H9 (cell line): ENCODE measurements at regions not wholly inside any gene's neighbourhood (a gene's known extent, or its start where the extent isn't known, plus 50 kb on each side); places are given as distances from the start of the nearest gene placed in this dataset.

Source experiments
- DNase-seq: peaks from one replicate; pipeline ENCODE4 v3.0.0-alpha.2; 2017
- H2AFZ ChIP-seq: one replicate; pipeline ENCODE4 v1.6.1; 2013; ENCODE audit warnings: mild to moderate bottlenecking, low read length, control low read depth, moderate library complexity
- H2AK5ac ChIP-seq: 2 replicates; pipeline ENCODE4 v1.6.1; 2013; ENCODE audit warnings: low read length, control low read depth, mixed read lengths; ENCODE audit not compliant: insufficient read length
- H2BK120ac ChIP-seq: one replicate; pipeline ENCODE4 v1.6.1; 2013; ENCODE audit warnings: low read depth, mild to moderate bottlenecking, low read length, control low read depth, inconsistent platforms; ENCODE audit not compliant: poor library complexity, severe bottlenecking
- H2BK12ac ChIP-seq: 2 replicates; pipeline ENCODE4 v1.6.1; 2013; ENCODE audit warnings: low read length, control low read depth, mixed read lengths, low read depth; ENCODE audit not compliant: insufficient read length
- H2BK15ac ChIP-seq: 2 replicates; pipeline ENCODE4 v1.6.1; 2013; ENCODE audit warnings: low read depth, low read length, control low read depth
- H2BK20ac ChIP-seq: one replicate; pipeline ENCODE4 v1.6.1; 2013; ENCODE audit warnings: low read depth, mild to moderate bottlenecking, low read length, control low read depth, inconsistent platforms; ENCODE audit not compliant: poor library complexity, severe bottlenecking
- H2BK5ac ChIP-seq: 2 replicates; pipeline ENCODE4 v1.6.1; 2013; ENCODE audit warnings: low read length, control low read depth, mixed read lengths; ENCODE audit not compliant: insufficient read length
- H3K14ac ChIP-seq: 2 replicates; pipeline ENCODE4 v1.6.1; 2013; ENCODE audit warnings: low read length, control low read depth; ENCODE audit not compliant: insufficient read depth
- H3K18ac ChIP-seq: 2 replicates; pipeline ENCODE4 v1.6.1; 2013; ENCODE audit warnings: low read depth, mild to moderate bottlenecking, mixed read lengths, low read length, control low read depth; ENCODE audit not compliant: insufficient read length
- H3K23ac ChIP-seq: 2 replicates; pipeline ENCODE4 v1.6.1; 2013; ENCODE audit warnings: low read length, control low read depth, mixed read lengths, low read depth; ENCODE audit not compliant: insufficient read length
- H3K23me2 ChIP-seq: 2 replicates; pipeline ENCODE4 v1.6.1; 2013; ENCODE audit warnings: low read depth, mild to moderate bottlenecking, mixed read lengths, low read length, control low read depth; ENCODE audit not compliant: insufficient read length, poor library complexity, severe bottlenecking
- H3K27ac ChIP-seq: 2 replicates; pipeline ENCODE4 v1.5.1; 2013; ENCODE audit warnings: low read length, control low read depth, mixed read lengths, low read depth; ENCODE audit not compliant: insufficient read length
- H3K27me3 ChIP-seq: 2 replicates; pipeline ENCODE4 v1.6.1; 2013; ENCODE audit warnings: low read length, control low read depth, inconsistent platforms; ENCODE audit not compliant: insufficient read depth
- H3K4ac ChIP-seq: 2 replicates; pipeline ENCODE4 v1.6.1; 2013; ENCODE audit warnings: low read depth, mild to moderate bottlenecking, control low read depth, inconsistent platforms, low read length, moderate library complexity
- H3K4me1 ChIP-seq: 2 replicates; pipeline ENCODE4 v1.6.1; 2013; ENCODE audit warnings: low read length, control low read depth, inconsistent platforms; ENCODE audit not compliant: insufficient read depth
- H3K4me2 ChIP-seq: 2 replicates; pipeline ENCODE4 v1.6.1; 2013; ENCODE audit warnings: low read length, control low read depth, mixed read lengths; ENCODE audit not compliant: insufficient read length, insufficient read depth
- H3K56ac ChIP-seq: 2 replicates; pipeline ENCODE4 v1.6.1; 2013; ENCODE audit warnings: low read depth, mild to moderate bottlenecking, mixed read lengths, low read length, control low read depth; ENCODE audit not compliant: insufficient read length
- H3K79me1 ChIP-seq: 2 replicates; pipeline ENCODE4 v1.6.1; 2013; ENCODE audit warnings: low read depth, mild to moderate bottlenecking, moderate library complexity, low read length, control low read depth, inconsistent platforms; ENCODE audit not compliant: insufficient read depth, poor library complexity, severe bottlenecking
- H3K79me2 ChIP-seq: 2 replicates; pipeline ENCODE4 v1.6.1; 2013; ENCODE audit warnings: low read length, control low read depth, inconsistent platforms; ENCODE audit not compliant: insufficient read depth
- H3K9ac ChIP-seq: 2 replicates; pipeline ENCODE4 v1.6.1; 2013; ENCODE audit warnings: low read length, control low read depth, mixed read lengths; ENCODE audit not compliant: insufficient read length; ENCODE audit errors: extremely low read depth
- H3K9me3 ChIP-seq: one replicate; pipeline ENCODE4 v1.6.1; 2013; ENCODE audit warnings: low read depth, low read length, inconsistent platforms; ENCODE audit not compliant: control insufficient read depth
- H3T11ph ChIP-seq: one replicate; pipeline ENCODE4 v1.6.1; 2013; ENCODE audit warnings: mild to moderate bottlenecking, low read length, control low read depth, inconsistent platforms
- H4K20me1 ChIP-seq: one replicate; pipeline ENCODE4 v1.6.1; 2013; ENCODE audit not compliant: control insufficient read depth, insufficient read length, insufficient read depth
- H4K5ac ChIP-seq: 2 replicates; pipeline ENCODE4 v1.6.1; 2013; ENCODE audit warnings: low read depth, mild to moderate bottlenecking, mixed read lengths, low read length, control low read depth; ENCODE audit not compliant: insufficient read length
- H4K8ac ChIP-seq: replicated peaks from 2 replicates; pipeline ENCODE4 v1.6.1; 2013; ENCODE audit warnings: low read length, control low read depth, mixed read lengths, low read depth; ENCODE audit not compliant: insufficient read length
- H4K91ac ChIP-seq: 2 replicates; pipeline ENCODE4 v1.6.1; 2013; ENCODE audit warnings: low read depth, mild to moderate bottlenecking, moderate library complexity, mixed read lengths, low read length, control low read depth; ENCODE audit not compliant: insufficient read length
- H3K27ac Mint-ChIP-seq, 3 experiments: 2 replicates in 2 of 3; 3 replicates in 1 of 3; pipeline ENCODE4 v1.8.0; 2020 to 2021; ENCODE audit warnings: mixed read lengths in 3 of 3, mild to moderate bottlenecking in 1 of 3, moderate library complexity in 1 of 3
- H3K27me3 Mint-ChIP-seq: 2 replicates; pipeline ENCODE4 v1.8.0; 2021; ENCODE audit warnings: low read depth, mild to moderate bottlenecking, moderate library complexity, mixed read lengths
- H3K36me3 Mint-ChIP-seq, 3 experiments: 2 replicates in 2 of 3; 3 replicates in 1 of 3; pipeline ENCODE4 v1.8.0; 2020 to 2021; ENCODE audit warnings: low read depth in 3 of 3, mixed read lengths in 3 of 3; ENCODE audit not compliant: insufficient read depth in 1 of 3
- H3K4me1 Mint-ChIP-seq, 2 experiments: 2 replicates each; pipeline ENCODE4 v1.8.0; 2020; ENCODE audit warnings: mixed read lengths in 2 of 2
- H3K4me3 Mint-ChIP-seq, 2 experiments: 2 replicates in 1 of 2; 3 replicates in 1 of 2; pipeline ENCODE4 v1.8.0; 2020 to 2021; ENCODE audit warnings: mild to moderate bottlenecking in 2 of 2, mixed read lengths in 2 of 2, moderate library complexity in 1 of 2
- H3K9me3 Mint-ChIP-seq, 2 experiments: 2 replicates in 1 of 2; 3 replicates in 1 of 2; pipeline ENCODE4 v1.8.0; 2020; ENCODE audit warnings: mild to moderate bottlenecking in 2 of 2, mixed read lengths in 2 of 2, moderate library complexity in 1 of 2
- CTCF ChIP-seq: fragments of 200-600 bp; sonication (generic); conservative IDR thresholded peaks from 3 replicates; pipeline ENCODE4 v1.8.0; 2021; ENCODE audit warnings: antibody characterized with exemption, mild to moderate bottlenecking
- WGBS: extraction: QIAGEN DNeasy Blood & Tissue Kit; methylation state at CpG from one replicate; pipeline ENCODE4 v1.1.7; 2013; ENCODE audit warnings: missing lambda C conversion rate, low lambda C conversion rate, mixed read lengths; ENCODE audit not compliant: insufficient read length; ENCODE audit errors: extremely low coverage; 5-methylcytosine and 5-hydroxymethylcytosine counted together

- H3K36me3 Mint-ChIP-seq = peaks cover 0 to 7% (median 4%) of the 10 kb centered on the region in 3 experiments; a peak in 2 of 7 replicates
- no peak overlapping the region for H2BK15ac ChIP-seq
- WGBS = no CpG with 5 or more reads among the region's 9 CpGs
- H3T11ph ChIP-seq = no peak overlapping the region
- peaks cover 53 to 56% of the 10 kb centered on the region in 2 experiments for H3K4me1 Mint-ChIP-seq
- no peak overlapping the region for H4K91ac ChIP-seq
- no peaks in the 10 kb centered on the region for H3K9me3 ChIP-seq
- H3K4me1 ChIP-seq = peaks cover 15% of the 10 kb centered on the region
- no peak overlapping the region for H3K18ac ChIP-seq
- H3K27ac ChIP-seq = no peak overlapping the region
- no peak overlapping the region for H2BK12ac ChIP-seq
- no peak overlapping the region for H2AK5ac ChIP-seq
- no peaks in the 10 kb centered on the region for H4K20me1 ChIP-seq
- no peak overlapping the region for H2BK20ac ChIP-seq
- no peak overlapping the region for H3K4ac ChIP-seq
- H4K8ac ChIP-seq = no peak overlapping the region
- H3K4me3 Mint-ChIP-seq = no peak overlapping the region
- no peaks in the 10 kb centered on the region for H3K23me2 ChIP-seq
- TF ChIP-seq CTCF = no peak
- H2BK5ac ChIP-seq = no peak overlapping the region
- H3K79me1 ChIP-seq = no peaks in the 10 kb centered on the region
- H3K27me3 Mint-ChIP-seq = peaks cover 1% of the 10 kb centered on the region; the same call in 1 of the 2 replicates
- no peak overlapping the region for H3K56ac ChIP-seq
- no peak overlapping the region for H3K23ac ChIP-seq
- peak overlapping the region in 2 of 3 experiments; percentile 20 to 71; a peak in 3 of 7 replicates for H3K27ac Mint-ChIP-seq
- H2AFZ ChIP-seq = no peak overlapping the region
- H2BK120ac ChIP-seq = no peak overlapping the region
- no peak overlapping the region for H3K4me2 ChIP-seq
- peaks cover 0 to 4% of the 10 kb centered on the region in 2 experiments; a peak in 3 of 5 replicates for H3K9me3 Mint-ChIP-seq
- H3K79me2 ChIP-seq = no peaks in the 10 kb centered on the region
- no peak overlapping the region for H3K14ac ChIP-seq
- no peak overlapping the region for H3K9ac ChIP-seq
- DNase-seq = no peak
- no peaks in the 10 kb centered on the region; the same call in 1 of the 2 replicates for H3K27me3 ChIP-seq
- H4K5ac ChIP-seq = no peak overlapping the region
Observed at GRCh38 chr2:176766005-176766404, 446.6 kb upstream of the HNRNPA3 start.
